Stimulated activated CD4-positive, alpha-beta T cell treated with anti-CD3 and anti-CD28 coated beads, Interleukin-1b, Interleukin-23, amount 100 ng/mL, for 1 hour (primary cell): ENCODE measurements at regions not wholly inside any gene's neighbourhood (a gene's known extent, or its start where the extent isn't known, plus 50 kb on each side); places are given as distances from the start of the nearest gene placed in this dataset.

Source experiments
- DNase-seq, 2 donors: peaks; one replicate each; pipeline ENCODE4 v3.0.0-alpha.2; 2020; ENCODE audit warnings: low read depth in 2 of 2

- no peak for DNase-seq
These were observed 927.3 kb upstream of the RAG2 start for GRCh38 chr11:37525336-37525735.

DNA sequence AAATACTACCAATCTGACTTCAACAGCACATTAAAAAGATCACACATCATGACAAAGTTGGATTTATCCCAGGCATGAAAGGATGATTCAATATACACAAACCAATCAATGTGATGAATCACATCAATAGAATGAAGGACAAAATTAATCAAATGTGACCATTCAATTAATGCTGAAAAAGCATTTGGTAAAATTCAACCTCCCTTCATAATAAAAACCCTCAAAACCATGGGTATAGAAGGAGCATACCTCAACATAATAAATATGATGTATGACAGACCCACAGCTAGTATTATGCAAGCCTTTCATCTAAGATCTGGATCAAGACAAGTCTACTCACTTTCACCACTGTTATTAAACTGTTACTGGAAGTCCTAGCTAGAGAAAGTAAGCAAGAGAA, 921.7 kb upstream of the RAG2 start:
- no peak for DNase-seq

DNA sequence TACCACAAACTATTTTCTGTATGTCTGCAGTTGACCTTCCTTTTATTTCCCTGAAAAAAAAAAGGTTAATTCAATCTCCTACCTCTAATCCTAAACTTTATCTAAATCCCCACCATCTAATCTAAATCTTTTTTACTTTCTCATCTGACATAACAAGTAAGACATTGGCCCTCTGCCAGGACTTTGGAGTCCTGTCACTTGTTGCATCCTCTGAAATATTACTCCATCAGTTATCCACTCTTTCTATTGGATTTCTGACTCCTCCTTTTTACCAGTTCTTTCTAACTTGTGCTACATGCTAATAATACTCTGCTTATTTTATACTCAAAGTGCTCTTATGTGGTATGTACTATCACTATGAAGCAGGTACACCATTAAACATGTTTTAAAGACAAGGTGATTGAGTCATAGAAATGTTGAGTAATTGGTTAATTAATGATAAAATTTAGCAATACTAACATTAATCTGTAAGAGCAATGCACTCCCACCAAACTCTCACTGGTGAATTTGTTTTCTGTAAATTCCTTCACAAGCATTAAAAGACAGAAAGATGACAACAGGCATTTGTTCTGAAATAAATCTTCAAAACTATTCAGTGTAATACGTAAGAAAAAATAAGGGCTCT, 914.2 kb upstream of the RAG2 start:
- no peak for DNase-seq

- no peak for DNase-seq
These were observed 913.4 kb upstream of the RAG2 start for GRCh38 chr11:37511425-37511933.

DNA sequence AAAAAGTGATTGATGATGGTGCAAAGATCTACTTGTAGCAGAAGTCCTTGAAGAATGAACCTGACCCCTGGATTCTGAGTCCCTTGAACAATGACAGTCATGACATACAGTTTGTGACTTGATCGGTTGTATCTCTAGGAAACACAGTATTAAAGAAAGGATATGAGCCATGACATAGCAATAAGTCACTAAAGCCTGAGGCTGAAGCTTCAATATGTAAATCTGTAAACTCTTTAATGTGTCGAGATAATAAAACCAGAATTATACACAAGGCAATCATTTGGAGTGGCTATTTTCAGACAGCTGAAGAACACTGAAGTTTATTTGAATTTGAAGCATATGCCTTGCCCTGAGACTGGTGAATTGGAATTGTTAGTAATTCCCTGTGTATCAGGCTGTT, 911.5 kb upstream of the RAG2 start:
- no peak for DNase-seq

DNA sequence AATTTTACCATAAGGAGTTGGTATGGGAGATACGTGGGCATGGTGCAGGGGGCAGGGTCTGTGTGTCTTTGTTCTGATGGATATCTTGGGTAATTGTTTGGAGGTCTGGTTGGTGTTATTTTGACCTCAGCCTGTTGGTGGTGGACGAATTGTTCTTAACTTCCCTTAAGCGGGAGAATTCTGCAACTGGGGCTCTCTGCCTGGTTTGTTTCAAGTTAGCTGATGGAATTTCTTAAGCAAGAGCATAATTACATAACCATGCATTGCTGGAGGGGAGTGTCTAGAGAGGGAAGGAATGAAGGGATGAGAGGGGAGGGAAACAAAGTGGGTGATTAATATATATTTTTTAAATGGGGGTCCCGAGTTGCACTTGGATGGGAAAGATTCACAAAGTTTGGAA, 908.5 kb upstream of the RAG2 start:
- DNase-seq, result no peak

- no peak for DNase-seq
These were observed 907.4 kb upstream of the RAG2 start for GRCh38 chr11:37505406-37505805.

DNA sequence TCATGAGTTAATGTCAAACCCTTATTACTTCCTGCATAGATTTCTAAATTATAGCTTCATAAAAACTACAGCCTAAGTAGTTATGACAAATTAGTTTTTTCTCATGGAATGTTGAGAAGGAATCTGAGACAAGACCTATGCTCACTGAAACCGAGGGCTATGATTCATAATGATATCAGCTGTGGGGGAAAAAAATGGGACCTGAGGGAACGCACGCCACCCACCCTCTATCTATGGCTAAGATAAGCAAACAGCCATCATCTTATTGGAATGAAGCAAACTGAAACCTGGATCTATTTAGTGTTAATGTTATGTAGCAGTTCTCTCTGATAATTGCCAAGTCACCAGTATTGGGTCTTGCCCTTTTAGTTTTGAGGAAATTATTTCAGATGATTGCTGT, 906.9 kb upstream of the RAG2 start:
- DNase-seq, result no peak

DNA sequence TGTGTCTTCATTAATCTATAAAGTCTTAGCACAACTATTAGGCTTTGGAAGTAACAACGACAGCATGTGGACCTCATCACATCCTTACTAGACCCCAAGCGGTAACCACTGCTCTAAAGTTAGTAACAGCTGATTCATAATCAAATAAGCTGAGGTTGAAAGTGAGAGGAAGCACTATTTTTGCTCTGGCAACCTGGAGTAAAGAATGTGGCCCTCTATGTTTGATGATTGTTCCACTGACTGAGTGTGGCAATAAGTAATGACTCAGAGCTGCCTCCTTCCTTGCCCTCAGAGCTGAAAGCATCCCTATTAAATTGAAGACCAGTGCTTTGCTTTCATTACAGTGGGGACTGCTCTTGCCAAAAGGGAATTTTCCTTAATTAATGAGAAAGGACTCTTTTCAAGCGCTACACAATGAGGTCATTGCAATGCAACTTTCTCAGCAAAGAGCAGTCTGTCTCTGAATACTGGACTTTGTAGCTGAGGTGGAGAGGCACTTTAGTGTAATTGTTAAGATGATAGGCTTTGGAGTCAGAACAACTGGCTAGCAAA, 906.1 kb upstream of the RAG2 start:
- DNase-seq, result no peak

GRCh38 chr11:37503411-37504059, 905.5 kb upstream of the RAG2 start:
- no peak for DNase-seq

GRCh38 chr11:37502202-37502601, 904.2 kb upstream of the RAG2 start:
- no peak for DNase-seq

- DNase-seq, result no peak
These were observed 902.4 kb upstream of the RAG2 start for GRCh38 chr11:37500425-37500824.

- DNase-seq, result no peak
These were observed 899.3 kb upstream of the RAG2 start for GRCh38 chr11:37497326-37497725.

DNA sequence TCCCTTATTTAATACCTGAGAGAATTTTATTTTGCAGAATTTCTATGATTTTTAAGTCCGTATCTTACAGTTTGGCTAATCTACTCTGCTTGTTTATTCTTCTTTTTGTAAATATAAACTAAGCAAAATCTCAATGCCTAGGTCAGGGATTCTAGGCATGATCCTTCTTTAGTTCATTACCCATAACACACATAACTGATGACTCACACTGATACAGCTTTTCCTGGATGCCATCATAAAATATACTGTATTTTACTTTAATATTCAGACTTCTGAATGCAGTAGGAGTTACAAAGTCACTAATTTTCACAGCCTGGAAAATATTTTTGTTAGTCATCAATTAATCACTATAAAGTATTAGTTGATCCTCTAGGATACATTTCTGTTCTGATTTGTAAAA, 898.2 kb upstream of the RAG2 start:
- DNase-seq, result no peak

DNA sequence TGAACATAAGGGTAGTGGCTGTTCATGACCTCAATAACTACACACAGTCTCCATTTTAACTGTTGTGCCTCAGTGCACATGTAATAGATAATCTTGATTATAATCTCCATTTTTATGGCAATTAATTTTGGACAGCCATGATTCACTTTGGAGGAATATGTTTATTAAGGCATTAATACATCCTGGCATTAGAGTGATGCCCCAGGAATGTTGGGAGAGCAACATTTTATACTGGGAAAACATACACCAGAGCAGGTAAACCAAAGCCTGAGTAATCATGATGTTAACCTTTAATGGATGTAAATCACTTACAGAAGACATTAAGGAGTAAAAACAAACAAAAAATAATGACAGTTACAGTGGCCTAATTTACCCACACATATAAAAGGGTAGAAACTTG, 886.3 kb upstream of the RAG2 start:
- DNase-seq, result no peak

- no peak for DNase-seq
These were observed 885.7 kb upstream of the RAG2 start for GRCh38 chr11:37483761-37484160.

DNA sequence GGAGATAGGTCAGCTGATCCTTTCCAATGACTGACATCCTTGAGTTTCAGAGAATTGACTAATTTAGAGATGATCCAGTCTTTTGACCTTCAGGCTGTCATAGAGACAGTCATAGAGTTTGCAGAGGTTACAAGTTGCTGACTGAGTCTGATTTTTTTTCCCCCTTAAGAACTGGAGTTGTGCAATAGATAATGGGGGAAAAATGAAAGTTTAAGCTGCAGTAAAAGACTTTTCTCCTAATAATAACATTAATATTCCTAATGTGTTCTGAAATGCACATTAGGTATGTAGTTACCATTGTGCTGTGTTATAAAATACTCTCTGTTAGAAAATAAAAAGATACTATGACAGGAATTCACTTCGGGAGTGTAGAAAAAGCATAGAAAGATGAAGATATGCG, 876.9 kb upstream of the RAG2 start:
- no peak for DNase-seq

DNA sequence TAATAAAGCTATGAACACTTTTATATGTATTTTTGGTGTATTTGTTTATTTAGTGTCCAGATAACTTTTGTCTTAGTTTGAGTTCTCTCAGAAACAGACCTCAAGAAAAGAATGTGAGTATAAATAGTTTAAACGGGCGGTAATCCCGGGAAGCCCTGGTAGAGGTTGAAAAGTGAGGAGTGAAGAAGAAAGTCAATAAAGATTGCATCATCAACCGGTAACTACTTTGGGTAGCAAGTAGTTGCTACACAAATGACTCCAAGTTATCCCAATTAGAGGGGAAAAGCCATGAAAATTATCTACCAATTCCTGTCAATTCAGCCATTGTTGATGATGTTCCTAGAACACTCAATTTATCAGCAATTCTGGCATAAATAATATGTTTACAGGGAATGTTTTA, 870.3 kb upstream of the RAG2 start:
- DNase-seq, result no peak

DNA sequence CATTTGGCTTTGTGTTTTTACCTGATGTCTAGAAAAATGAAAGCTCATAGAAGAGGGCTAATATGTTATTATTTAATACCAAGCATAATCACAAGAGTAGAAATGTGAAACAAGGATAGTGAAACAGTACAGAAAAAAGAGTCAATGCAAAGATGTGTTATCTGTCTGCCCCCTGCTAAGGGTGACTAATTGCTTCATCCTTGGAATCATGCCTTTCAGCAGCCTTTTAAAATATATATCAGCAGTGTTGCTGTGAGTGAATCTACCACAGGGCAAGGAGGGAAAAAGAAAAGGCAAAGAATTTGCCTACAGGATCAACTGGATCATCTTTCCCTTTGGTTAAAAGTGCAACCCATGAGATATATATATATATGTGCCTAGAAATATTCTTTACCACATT, 867.2 kb upstream of the RAG2 start:
- DNase-seq, result no peak

DNA sequence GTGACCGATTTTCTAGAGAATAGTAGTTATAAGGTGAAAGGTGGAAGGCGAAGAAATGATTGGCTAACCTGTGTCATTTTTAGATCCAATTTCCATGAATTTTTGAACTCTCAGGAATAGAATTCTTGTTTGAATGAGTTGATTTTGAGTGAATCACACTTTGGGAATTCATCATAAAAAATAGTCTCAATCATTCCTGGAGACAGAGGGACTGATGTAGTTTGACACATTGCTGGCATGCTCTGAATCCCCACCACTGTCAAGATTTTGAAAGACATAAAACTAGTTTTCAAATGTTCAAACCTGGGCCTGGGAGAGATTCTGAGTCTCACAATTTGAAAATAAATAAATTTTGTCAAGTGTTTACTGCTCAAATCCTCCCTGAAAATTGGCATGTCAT, 861.4 kb upstream of the RAG2 start:
- DNase-seq, result no peak

DNA sequence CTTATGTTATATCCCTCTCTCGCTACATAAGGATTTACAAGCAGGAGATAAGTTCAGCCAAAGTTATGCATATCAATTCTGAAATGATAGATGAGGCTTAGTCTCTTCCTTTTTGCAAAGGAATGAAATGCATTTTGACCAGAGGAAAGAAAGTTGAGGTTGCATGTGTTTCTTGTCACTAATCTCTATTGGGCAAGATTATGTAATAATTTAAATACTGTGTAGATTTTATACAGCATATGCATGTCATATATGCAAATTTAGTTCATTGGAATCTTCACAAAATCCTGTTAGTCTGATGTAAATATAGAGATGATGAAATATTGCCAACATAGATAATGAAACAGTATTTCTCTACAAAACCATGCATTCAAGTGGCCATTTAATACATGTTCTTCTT, 858.7 kb upstream of the RAG2 start:
- no peak for DNase-seq

- DNase-seq, result no peak
These were observed 853.9 kb upstream of the RAG2 start for GRCh38 chr11:37451903-37452302.

DNA sequence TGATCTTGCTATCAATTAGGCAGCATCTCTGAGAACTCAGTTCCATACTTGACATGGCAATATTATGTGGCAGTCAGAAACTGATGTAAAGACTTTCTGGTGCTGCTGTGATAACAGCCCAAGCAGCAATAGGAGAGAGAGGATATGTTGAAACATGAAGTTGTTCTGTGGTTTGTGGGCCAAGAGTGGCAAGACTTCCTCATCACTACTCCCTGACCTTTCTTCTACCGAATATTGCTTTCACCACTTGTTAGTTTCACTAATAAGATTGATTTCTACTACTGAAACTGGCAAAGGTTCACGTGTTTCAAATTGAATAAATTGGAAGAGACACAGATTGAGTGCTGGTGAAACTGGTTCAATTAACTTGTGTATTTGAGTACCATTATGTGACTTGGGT, 852.6 kb upstream of the RAG2 start:
- DNase-seq, result no peak

GRCh38 chr11:37449146-37449545, 851.1 kb upstream of the RAG2 start:
- no peak for DNase-seq
